ENCODE measurements at regions not wholly inside any gene's neighbourhood (a gene's known extent, or its start where the extent isn't known, plus 50 kb on each side); places are given as distances from the start of the nearest gene placed in this dataset.

GRCh38 chr7:18384491-18385143 lies 110.9 kb upstream of the HDAC9 start:
- Histone ChIP-seq H3K27me3 (ENCODE audit: control insufficient read depth in 1 of 2, insufficient read depth in 1 of 2, low read length in 2 of 2) (no peaks in the 10 kb centered on the region), H3K36me3 (ENCODE audit: control insufficient read depth in 1 of 2, insufficient read depth in 2 of 2, low read depth in 1 of 2, low read length in 2 of 2) (no peaks in the 10 kb centered on the region), H3K18ac (ENCODE audit: low read depth in 1 of 2, low read length in 2 of 2) (no peak overlapping the region), H3K9me3 (ENCODE audit: control insufficient read depth, low read length) (no peaks in the 10 kb centered on the region), H3K9ac (ENCODE audit: low read length) (no peak overlapping the region), H2AK5ac (ENCODE audit: low read length, severe bottlenecking) (no peak overlapping the region), H3K4me1 (ENCODE audit: control insufficient read depth, insufficient read depth, low read depth, low read length) (peaks cover 2% of the 10 kb centered on the region), H2BK12ac (ENCODE audit: low read length in 2 of 2) (no peak overlapping the region), H2AFZ (ENCODE audit: low read depth, low read length) (no peak overlapping the region), H2BK5ac (ENCODE audit: low read depth, low read length, poor library complexity, severe bottlenecking) (no peak overlapping the region), H3K79me1 (replicated peaks; ENCODE audit: low read length, poor library complexity, severe bottlenecking) (no peaks in the 10 kb centered on the region), H2BK120ac (ENCODE audit: low read depth, low read length) (no peak overlapping the region), H4K91ac (ENCODE audit: low read length) (no peak overlapping the region), H2BK15ac (ENCODE audit: low read depth, poor library complexity, severe bottlenecking) (no peak overlapping the region), H3K4ac (ENCODE audit: low read depth in 1 of 2, low read length in 2 of 2) (peak overlapping the region in 1 of 2 experiments; percentile 37), H3K23ac (ENCODE audit: low read length in 2 of 2) (no peak overlapping the region), H3K4me3 (ENCODE audit: insufficient read depth in 1 of 2, low read depth in 1 of 2, low read length in 2 of 2) (no peak overlapping the region), H4K8ac (ENCODE audit: low read length) (no peak overlapping the region), H3K14ac (ENCODE audit: low read length in 2 of 2) (no peak overlapping the region), H3K4me2 (ENCODE audit: low read length, poor library complexity, severe bottlenecking) (no peak overlapping the region), H3K27ac (ENCODE audit: low read length, poor library complexity, severe bottlenecking) (peak overlapping the region; percentile 21)
- DNase-seq: no peak
- 100% methylated on average over 1 of the region's 1 CpG for WGBS

DNA sequence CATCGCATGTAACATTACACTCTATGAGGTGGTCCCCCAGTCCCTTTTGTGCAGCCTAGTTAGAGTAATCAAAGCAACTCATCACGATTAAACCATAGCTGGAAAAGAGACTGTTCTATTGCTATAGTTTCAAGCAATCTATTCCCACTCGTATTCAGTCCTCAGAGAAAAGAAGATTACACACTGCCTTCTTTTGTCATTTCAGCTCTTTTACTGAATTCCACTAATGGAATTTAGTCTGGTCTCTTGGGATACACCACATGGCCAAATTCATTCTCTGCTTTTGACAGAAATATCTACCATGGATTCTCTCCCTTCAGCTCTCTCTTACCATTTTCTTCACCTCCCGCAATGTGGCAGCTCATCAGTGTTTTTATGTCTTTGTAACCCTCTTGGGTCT lies 108.9 kb upstream of the HDAC9 start:
- Histone ChIP-seq H3K4me1 (ENCODE audit: control insufficient read depth, insufficient read depth, low read depth, low read length) (peaks cover 4% of the 10 kb centered on the region), H2AK5ac (ENCODE audit: low read length, severe bottlenecking) (no peak overlapping the region), H3K18ac (ENCODE audit: low read depth in 1 of 2, low read length in 2 of 2) (no peak overlapping the region), H2BK5ac (ENCODE audit: low read depth, low read length, poor library complexity, severe bottlenecking) (no peak overlapping the region), H4K91ac (ENCODE audit: low read length) (no peak overlapping the region), H3K23ac (ENCODE audit: low read length in 2 of 2) (no peak overlapping the region), H4K8ac (ENCODE audit: low read length) (no peak overlapping the region), H2BK15ac (ENCODE audit: low read depth, poor library complexity, severe bottlenecking) (no peak overlapping the region), H3K27me3 (ENCODE audit: control insufficient read depth in 1 of 2, insufficient read depth in 1 of 2, low read length in 2 of 2) (no peaks in the 10 kb centered on the region), H2BK120ac (ENCODE audit: low read depth, low read length) (no peak overlapping the region), H3K14ac (ENCODE audit: low read length in 2 of 2) (no peak overlapping the region), H3K4ac (ENCODE audit: low read depth in 1 of 2, low read length in 2 of 2) (no peak overlapping the region), H3K9me3 (ENCODE audit: control insufficient read depth, low read length) (no peaks in the 10 kb centered on the region), H3K36me3 (ENCODE audit: control insufficient read depth in 1 of 2, insufficient read depth in 2 of 2, low read depth in 1 of 2, low read length in 2 of 2) (no peaks in the 10 kb centered on the region), H3K9ac (ENCODE audit: low read length) (no peak overlapping the region), H3K4me2 (ENCODE audit: low read length, poor library complexity, severe bottlenecking) (no peak overlapping the region), H2BK12ac (ENCODE audit: low read length in 2 of 2) (no peak overlapping the region), H3K79me1 (replicated peaks; ENCODE audit: low read length, poor library complexity, severe bottlenecking) (no peaks in the 10 kb centered on the region), H3K27ac (ENCODE audit: low read length, poor library complexity, severe bottlenecking) (no peak overlapping the region), H3K4me3 (ENCODE audit: insufficient read depth in 1 of 2, low read depth in 1 of 2, low read length in 2 of 2) (no peak overlapping the region), H2AFZ (ENCODE audit: low read depth, low read length) (no peak overlapping the region)
- 87% methylated on average over 4 of the region's 4 CpGs for WGBS
- no peak for DNase-seq

DNA sequence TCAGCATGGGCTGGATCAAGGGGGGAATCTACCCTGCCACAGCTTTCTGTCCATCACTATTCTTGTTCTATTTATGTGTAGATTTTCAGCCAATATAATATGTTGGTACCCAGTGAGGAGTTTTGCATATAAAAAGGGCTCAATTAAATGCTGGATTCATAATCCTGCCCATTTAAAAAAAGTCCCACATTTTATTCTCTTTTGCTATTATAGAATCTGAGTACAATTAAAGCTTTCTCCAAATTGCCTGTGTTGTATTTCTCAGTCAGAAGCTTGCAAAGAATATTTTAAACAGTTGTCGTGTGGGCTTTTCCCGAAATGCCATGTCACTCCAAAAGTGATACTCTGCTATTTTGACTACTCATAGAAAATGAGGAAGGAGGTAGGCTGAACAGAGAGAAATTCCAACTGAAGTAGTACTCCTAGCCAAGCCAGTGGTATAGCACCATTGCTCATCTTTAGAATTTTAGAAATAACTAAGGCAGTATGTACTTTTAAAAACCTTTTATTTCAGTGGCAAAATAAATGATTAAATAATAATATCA lies 108.3 kb upstream of the HDAC9 start:
- Histone ChIP-seq H3K36me3 (ENCODE audit: control insufficient read depth in 1 of 2, insufficient read depth in 2 of 2, low read depth in 1 of 2, low read length in 2 of 2) (no peaks in the 10 kb centered on the region), H3K9ac (ENCODE audit: low read length) (no peak overlapping the region), H3K23ac (ENCODE audit: low read length in 2 of 2) (no peak overlapping the region), H4K8ac (ENCODE audit: low read length) (no peak overlapping the region), H2BK15ac (ENCODE audit: low read depth, poor library complexity, severe bottlenecking) (no peak overlapping the region), H3K79me1 (replicated peaks; ENCODE audit: low read length, poor library complexity, severe bottlenecking) (no peaks in the 10 kb centered on the region), H3K18ac (ENCODE audit: low read depth in 1 of 2, low read length in 2 of 2) (no peak overlapping the region), H3K9me3 (ENCODE audit: control insufficient read depth, low read length) (no peaks in the 10 kb centered on the region), H3K27me3 (ENCODE audit: control insufficient read depth in 1 of 2, insufficient read depth in 1 of 2, low read length in 2 of 2) (no peaks in the 10 kb centered on the region), H3K4me2 (ENCODE audit: low read length, poor library complexity, severe bottlenecking) (no peak overlapping the region), H3K27ac (ENCODE audit: low read length, poor library complexity, severe bottlenecking) (no peak overlapping the region), H3K4me1 (ENCODE audit: control insufficient read depth, insufficient read depth, low read depth, low read length) (peaks cover 4% of the 10 kb centered on the region), H2BK120ac (ENCODE audit: low read depth, low read length) (no peak overlapping the region), H3K4ac (ENCODE audit: low read depth in 1 of 2, low read length in 2 of 2) (no peak overlapping the region), H3K14ac (ENCODE audit: low read length in 2 of 2) (no peak overlapping the region), H2BK5ac (ENCODE audit: low read depth, low read length, poor library complexity, severe bottlenecking) (no peak overlapping the region), H4K91ac (ENCODE audit: low read length) (no peak overlapping the region), H3K4me3 (ENCODE audit: insufficient read depth in 1 of 2, low read depth in 1 of 2, low read length in 2 of 2) (no peak overlapping the region), H2BK12ac (ENCODE audit: low read length in 2 of 2) (no peak overlapping the region), H2AK5ac (ENCODE audit: low read length, severe bottlenecking) (no peak overlapping the region), H2AFZ (ENCODE audit: low read depth, low read length) (no peak overlapping the region)
- WGBS: 78% methylated on average over 2 of the region's 2 CpGs
- no peak for DNase-seq

DNA sequence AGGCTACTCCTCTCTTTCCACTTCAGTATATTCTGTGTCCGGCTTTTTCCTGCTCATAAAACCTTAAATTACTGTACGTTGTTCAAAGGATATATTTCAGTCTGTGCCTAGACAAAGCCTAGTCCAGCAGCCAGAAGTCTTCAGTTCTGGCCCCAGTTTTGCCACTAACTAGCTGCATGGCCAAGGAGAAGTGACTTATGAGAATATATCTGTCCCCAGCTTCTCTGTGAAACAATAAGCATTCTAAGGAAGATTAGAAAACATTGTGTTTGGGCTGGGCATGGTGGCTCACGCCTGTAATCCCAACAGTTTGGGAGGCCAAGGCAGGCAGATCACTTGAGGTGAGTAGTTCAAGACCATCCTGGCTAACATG lies 105.0 kb upstream of the HDAC9 start:
- Histone ChIP-seq H4K91ac (ENCODE audit: low read length) (no peak overlapping the region), H3K79me1 (replicated peaks; ENCODE audit: low read length, poor library complexity, severe bottlenecking) (no peaks in the 10 kb centered on the region), H3K9ac (ENCODE audit: low read length) (peak overlapping the region; percentile 25), H3K18ac (ENCODE audit: low read depth in 1 of 2, low read length in 2 of 2) (peak overlapping the region in 1 of 2 experiments; percentile 68), H2BK15ac (ENCODE audit: low read depth, poor library complexity, severe bottlenecking) (no peak overlapping the region), H3K9me3 (ENCODE audit: control insufficient read depth, low read length) (no peaks in the 10 kb centered on the region), H2AK5ac (ENCODE audit: low read length, severe bottlenecking) (no peak overlapping the region), H3K4ac (ENCODE audit: low read depth in 1 of 2, low read length in 2 of 2) (peak overlapping the region; percentile 35 to 47), H4K8ac (ENCODE audit: low read length) (peak overlapping the region; percentile 35), H3K4me3 (ENCODE audit: insufficient read depth in 1 of 2, low read depth in 1 of 2, low read length in 2 of 2) (no peak overlapping the region), H2BK120ac (ENCODE audit: low read depth, low read length) (peak overlapping the region; percentile 88), H3K14ac (ENCODE audit: low read length in 2 of 2) (no peak overlapping the region), H3K4me1 (ENCODE audit: control insufficient read depth, insufficient read depth, low read depth, low read length) (peaks cover 4% of the 10 kb centered on the region), H2BK5ac (ENCODE audit: low read depth, low read length, poor library complexity, severe bottlenecking) (no peak overlapping the region), H3K23ac (ENCODE audit: low read length in 2 of 2) (no peak overlapping the region), H2BK12ac (ENCODE audit: low read length in 2 of 2) (peak overlapping the region; percentile 47 to 84), H3K36me3 (ENCODE audit: control insufficient read depth in 1 of 2, insufficient read depth in 2 of 2, low read depth in 1 of 2, low read length in 2 of 2) (no peaks in the 10 kb centered on the region), H2AFZ (ENCODE audit: low read depth, low read length) (no peak overlapping the region), H3K27me3 (ENCODE audit: control insufficient read depth in 1 of 2, insufficient read depth in 1 of 2, low read length in 2 of 2) (no peaks in the 10 kb centered on the region), H3K27ac (ENCODE audit: low read length, poor library complexity, severe bottlenecking) (no peak overlapping the region), H3K4me2 (ENCODE audit: low read length, poor library complexity, severe bottlenecking) (no peak overlapping the region)
- 53% methylated on average over 3 of the region's 3 CpGs for WGBS
- no peak for DNase-seq
